ENCODE measurements at regions not wholly inside any gene's neighbourhood (a gene's known extent, or its start where the extent isn't known, plus 50 kb on each side); places are given as distances from the start of the nearest gene placed in this dataset.

DNA sequence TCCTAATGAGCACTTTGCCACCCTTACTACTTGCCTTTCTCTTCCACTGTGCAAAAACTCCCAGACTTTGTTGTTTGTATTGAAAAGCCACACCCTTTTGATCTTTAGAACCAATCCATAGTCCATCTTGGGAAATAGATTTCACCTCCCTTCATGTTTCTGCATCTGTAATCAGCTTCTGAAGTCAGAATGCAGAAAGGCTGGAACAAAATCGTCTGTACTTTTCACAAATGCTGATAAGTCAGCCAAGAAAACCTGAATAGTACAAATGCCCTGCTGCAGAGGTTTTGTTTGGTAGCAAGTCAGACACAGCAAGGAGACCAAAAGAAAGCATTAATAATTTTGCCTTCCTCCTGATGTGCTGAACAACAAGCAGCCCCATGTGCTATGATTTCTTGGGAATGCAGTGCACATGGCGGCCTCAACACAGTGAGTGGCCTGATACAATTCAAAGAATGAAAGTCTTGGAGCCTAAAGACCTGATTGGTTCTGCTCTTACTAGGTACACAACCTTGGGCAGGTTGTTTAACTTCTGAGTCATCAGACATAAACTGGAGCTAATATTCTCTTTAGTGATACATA lies 59.2 kb upstream of the STK32A start:
- TF ChIP-seq, protein P1, sequence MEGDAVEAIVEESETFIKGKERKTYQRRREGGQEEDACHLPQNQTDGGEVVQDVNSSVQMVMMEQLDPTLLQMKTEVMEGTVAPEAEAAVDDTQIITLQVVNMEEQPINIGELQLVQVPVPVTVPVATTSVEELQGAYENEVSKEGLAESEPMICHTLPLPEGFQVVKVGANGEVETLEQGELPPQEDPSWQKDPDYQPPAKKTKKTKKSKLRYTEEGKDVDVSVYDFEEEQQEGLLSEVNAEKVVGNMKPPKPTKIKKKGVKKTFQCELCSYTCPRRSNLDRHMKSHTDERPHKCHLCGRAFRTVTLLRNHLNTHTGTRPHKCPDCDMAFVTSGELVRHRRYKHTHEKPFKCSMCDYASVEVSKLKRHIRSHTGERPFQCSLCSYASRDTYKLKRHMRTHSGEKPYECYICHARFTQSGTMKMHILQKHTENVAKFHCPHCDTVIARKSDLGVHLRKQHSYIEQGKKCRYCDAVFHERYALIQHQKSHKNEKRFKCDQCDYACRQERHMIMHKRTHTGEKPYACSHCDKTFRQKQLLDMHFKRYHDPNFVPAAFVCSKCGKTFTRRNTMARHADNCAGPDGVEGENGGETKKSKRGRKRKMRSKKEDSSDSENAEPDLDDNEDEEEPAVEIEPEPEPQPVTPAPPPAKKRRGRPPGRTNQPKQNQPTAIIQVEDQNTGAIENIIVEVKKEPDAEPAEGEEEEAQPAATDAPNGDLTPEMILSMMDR (IDR thresholded peaks at IDR 0.05), result no peak
- no peak for ATAC-seq (ENCODE audit: low FRiP score)

DNA sequence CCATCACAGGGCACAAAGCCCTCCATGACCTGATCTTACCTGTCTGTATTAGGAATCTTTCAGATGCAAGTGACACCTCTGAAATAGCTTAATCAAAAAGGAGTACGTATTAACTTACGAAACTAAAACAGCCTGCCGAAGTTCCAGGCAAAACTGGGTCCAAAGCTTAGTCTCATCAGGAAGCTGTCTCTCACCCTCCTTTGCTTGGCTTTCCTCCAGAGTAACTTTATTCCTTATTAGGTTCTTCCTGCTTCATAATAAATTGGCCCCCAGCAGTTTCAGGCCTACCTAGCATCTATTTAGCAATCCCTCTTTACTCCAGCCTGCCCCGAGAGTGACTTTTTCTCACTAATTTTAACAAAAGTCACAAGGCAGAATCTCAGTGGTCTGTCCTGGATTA lies 58.4 kb upstream of the STK32A start:
- no peak for DNase-seq (ENCODE audit: low spot score)
- TF ChIP-seq, protein P1 (IDR thresholded peaks at IDR 0.05), result no peak
- no peak for ATAC-seq (ENCODE audit: low FRiP score)

More for the DNA sequence above, 59.2 kb upstream of the STK32A start:
- DNase-seq (ENCODE audit: low spot score), result no peak

DNA sequence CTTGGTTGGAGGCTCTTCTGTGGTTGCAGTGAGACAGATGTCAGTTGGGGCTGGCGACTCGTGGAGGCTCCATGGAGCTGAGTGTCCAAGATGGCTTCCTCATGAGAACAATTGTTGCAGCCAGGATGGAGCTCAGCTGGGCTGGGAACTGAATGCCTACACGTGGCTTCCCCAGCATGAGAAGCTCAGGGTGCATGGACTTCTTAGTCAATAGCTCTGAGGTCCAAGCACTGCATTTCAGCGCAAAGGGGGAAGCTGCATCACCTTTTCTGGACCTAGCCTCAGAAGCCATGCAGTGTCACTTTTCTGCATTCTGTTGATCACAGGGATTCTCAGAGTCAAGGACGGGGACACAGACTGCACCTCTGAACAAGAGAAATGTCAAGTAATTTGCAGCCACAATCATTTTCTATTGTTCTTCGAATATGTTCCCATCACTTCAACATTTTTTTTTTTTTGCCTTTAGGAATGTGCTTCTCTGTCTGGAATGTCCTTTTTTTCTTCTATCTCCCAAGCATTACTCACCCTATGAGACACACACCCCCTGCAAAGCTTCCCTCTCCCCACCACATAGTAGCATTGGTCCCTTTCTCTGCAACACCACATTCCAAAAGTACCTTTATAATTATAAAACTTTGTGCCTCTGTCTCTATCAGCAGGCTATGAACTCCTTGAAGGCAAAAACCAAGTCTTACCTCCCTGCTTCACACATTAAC lies 57.5 kb upstream of the STK32A start:
- DNase-seq (ENCODE audit: low spot score) (no peak), ATAC-seq (ENCODE audit: low FRiP score) (no peak)

DNA sequence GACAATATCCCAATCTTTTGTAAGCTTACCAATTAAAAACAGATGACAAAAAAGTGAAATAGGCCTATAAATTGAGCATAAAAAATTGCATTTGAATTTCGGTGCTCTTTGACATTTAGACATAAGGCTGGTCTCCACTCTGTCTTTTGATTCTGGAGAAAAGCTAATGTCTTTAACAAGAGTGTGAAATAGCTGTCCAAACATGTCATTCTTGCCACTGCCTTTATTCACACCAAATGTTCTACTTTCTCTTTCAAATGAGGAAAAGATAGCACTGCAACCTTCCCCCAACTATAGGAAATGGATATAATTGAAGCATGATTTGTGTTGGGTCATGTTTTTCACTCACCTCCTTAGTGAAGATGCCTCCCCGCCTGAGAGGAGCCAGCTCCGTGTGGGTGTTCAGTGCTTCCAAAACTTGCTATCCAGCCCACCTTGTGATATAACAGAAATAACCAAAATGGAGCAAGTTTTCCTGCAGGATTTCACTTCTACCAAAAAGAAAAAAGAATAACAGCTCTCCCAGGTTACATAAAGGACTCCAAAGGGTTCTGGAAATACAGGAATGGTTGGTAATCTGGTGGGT lies 55.2 kb upstream of the STK32A start:
- no peak for ATAC-seq (ENCODE audit: low FRiP score)
- TF ChIP-seq, protein P1 (IDR thresholded peaks at IDR 0.05), result no peak
- no peak for DNase-seq (ENCODE audit: low spot score)

More for the DNA sequence above, 57.5 kb upstream of the STK32A start:
- TF ChIP-seq, protein P1 (IDR thresholded peaks at IDR 0.05), result no peak

- DNase-seq (ENCODE audit: low spot score), result no peak
- TF ChIP-seq, protein P1 (IDR thresholded peaks at IDR 0.05), result no peak
- ATAC-seq (ENCODE audit: low FRiP score), result no peak
These were observed 54.1 kb upstream of the STK32A start for GRCh38 chr5:147180751-147181150.
